HEK293 (cell line): ENCODE measurements at regions not wholly inside any gene's neighbourhood (a gene's known extent, or its start where the extent isn't known, plus 50 kb on each side); places are given as distances from the start of the nearest gene placed in this dataset.

Experiments used
- GFI1B ChIP-seq: fragments of 450-650 bp; formaldehyde crosslinking; IDR thresholded peaks from 2 replicates; pipeline ENCODE4 v1.5.1; 2016; ENCODE audit warnings: missing biosample characterization, missing genetic modification characterization
- GLI4 ChIP-seq: fragments of 450-650 bp; formaldehyde crosslinking; IDR thresholded peaks from 2 replicates; pipeline ENCODE4 v1.5.1; 2016; ENCODE audit warnings: missing biosample characterization, missing genetic modification characterization
- HOXC10 ChIP-seq: sonication (generic); formaldehyde crosslinking; IDR thresholded peaks from 2 replicates; pipeline ENCODE4 v1.8.1; 2023; ENCODE audit warnings: mild to moderate bottlenecking, missing genetic modification reagents
- SP3 ChIP-seq: fragments of 450-650 bp; formaldehyde crosslinking; IDR thresholded peaks from 2 replicates; pipeline ENCODE4 v1.5.1; 2016; ENCODE audit warnings: missing biosample characterization, missing genetic modification characterization
- TCF7L2 ChIP-seq: IDR thresholded peaks from 2 replicates; pipeline ENCODE4 v1.6.1; 2011; ENCODE audit warnings: low read depth, mild to moderate bottlenecking, inconsistent platforms, low read length, moderate library complexity, borderline replicate concordance
- ZNF133 ChIP-seq: fragments of 450-650 bp; formaldehyde crosslinking; IDR thresholded peaks from 2 replicates; pipeline ENCODE4 v1.5.1; 2016; ENCODE audit warnings: missing biosample characterization, missing genetic modification characterization
- ZNF155 ChIP-seq: fragments of 450-650 bp; formaldehyde crosslinking; IDR thresholded peaks from 2 replicates; pipeline ENCODE4 v1.5.1; 2016; ENCODE audit warnings: missing biosample characterization, missing genetic modification characterization
- ZNF16 ChIP-seq: fragments of 450-650 bp; formaldehyde crosslinking; IDR thresholded peaks from 2 replicates; pipeline ENCODE4 v1.5.1; 2016; ENCODE audit warnings: low read depth, missing biosample characterization, missing genetic modification characterization
- ZNF202 ChIP-seq: fragments of 450-650 bp; formaldehyde crosslinking; IDR thresholded peaks from 2 replicates; pipeline ENCODE4 v1.5.1; 2016; ENCODE audit warnings: missing biosample characterization, missing genetic modification characterization, borderline replicate concordance
- ZNF549 ChIP-seq: fragments of 450-650 bp; IDR thresholded peaks from 2 replicates; pipeline ENCODE4 v1.5.1; 2018; ENCODE audit warnings: missing biosample characterization, missing genetic modification characterization, mild to moderate bottlenecking, inconsistent platforms, moderate library complexity
- ZNF610 ChIP-seq: fragments of 450-650 bp; formaldehyde crosslinking; IDR thresholded peaks from 2 replicates; pipeline ENCODE4 v1.5.1; 2016; ENCODE audit warnings: missing biosample characterization, missing genetic modification characterization, borderline replicate concordance
- ZNF791 ChIP-seq: fragments of 450-650 bp; formaldehyde crosslinking; IDR thresholded peaks from 2 replicates; pipeline ENCODE4 v1.5.1; 2016; ENCODE audit warnings: missing biosample characterization, missing genetic modification characterization
- ZNF843 ChIP-seq: fragments of 450-650 bp; formaldehyde crosslinking; IDR thresholded peaks from 2 replicates; pipeline ENCODE4 v1.5.1; 2016; ENCODE audit warnings: missing biosample characterization, missing genetic modification characterization
- ZXDB ChIP-seq: fragments of 450-650 bp; formaldehyde crosslinking; IDR thresholded peaks from 2 replicates; pipeline ENCODE4 v1.5.1; 2016; ENCODE audit warnings: missing biosample characterization, missing genetic modification characterization
- TF ChIP-seq, protein P1 (sequence below): fragments of 450-650 bp; formaldehyde crosslinking; IDR thresholded peaks from 2 replicates; pipeline ENCODE4 v1.5.1; 2017; ENCODE audit warnings: missing biosample characterization, missing genetic modification characterization
- TF ChIP-seq, protein P2 (sequence below): fragments of 450-650 bp; formaldehyde crosslinking; IDR thresholded peaks from 2 replicates; pipeline ENCODE4 v1.5.1; 2016; ENCODE audit warnings: missing biosample characterization, missing genetic modification characterization
- TF ChIP-seq, protein P3 (sequence below): fragments of 450-650 bp; formaldehyde crosslinking; IDR thresholded peaks from 2 replicates; pipeline ENCODE4 v1.5.1; 2017; ENCODE audit warnings: missing biosample characterization, missing genetic modification characterization
- TF ChIP-seq, protein P4 (sequence below): fragments of 450-650 bp; formaldehyde crosslinking; conservative IDR thresholded peaks from 2 replicates; pipeline ENCODE4 v1.5.1; 2016; ENCODE audit warnings: low read depth, missing biosample characterization, missing genetic modification characterization
- TF ChIP-seq, protein P5 (sequence below): fragments of 450-650 bp; formaldehyde crosslinking; optimal IDR thresholded peaks from 2 replicates; pipeline ENCODE3; 2016; ENCODE audit warnings: missing biosample characterization, mild to moderate bottlenecking, missing genetic modification characterization
- TF ChIP-seq, protein P6 (sequence below): fragments of 450-650 bp; formaldehyde crosslinking; IDR thresholded peaks from 2 replicates; pipeline ENCODE4 v1.5.1; 2016; ENCODE audit warnings: missing biosample characterization, missing genetic modification characterization
- TF ChIP-seq, protein P7 (sequence below): fragments of 450-650 bp; formaldehyde crosslinking; IDR thresholded peaks from 2 replicates; pipeline ENCODE4 v1.5.1; 2016; ENCODE audit warnings: missing biosample characterization, missing genetic modification characterization, borderline replicate concordance

DNA sequence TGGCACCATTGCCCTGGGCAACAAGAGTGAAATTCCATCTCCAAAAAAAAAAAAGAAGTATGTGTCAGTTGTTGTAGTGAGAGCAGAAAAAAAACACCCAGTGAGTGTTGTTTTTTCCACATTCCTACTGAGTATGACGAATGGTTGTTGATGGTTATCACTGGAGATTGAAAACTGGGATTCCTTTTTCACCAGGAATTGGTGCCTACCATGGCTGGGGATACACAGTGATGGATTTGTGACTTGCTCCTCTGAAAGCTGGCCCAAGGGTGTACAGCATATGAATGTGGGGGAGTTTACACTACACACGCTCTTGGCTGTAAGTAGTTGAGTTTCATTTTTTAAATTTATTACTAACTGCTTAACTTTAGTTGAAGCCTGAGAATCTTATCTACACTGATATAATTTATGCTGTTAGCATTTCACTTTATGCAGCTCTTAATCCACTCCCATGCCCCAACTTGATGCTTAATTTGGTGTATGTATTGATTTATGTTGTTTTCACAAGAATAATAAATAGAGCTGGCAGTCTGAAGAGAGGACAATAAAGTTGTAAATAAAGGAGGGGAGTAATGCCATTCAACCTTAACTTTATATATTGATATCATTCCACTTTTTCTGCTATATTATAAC is 56.0 kb upstream of the MME start (continued):
- TF ChIP-seq ZNF549 (tag by site-specific recombination), result no peak
- TF ChIP-seq, protein P1, sequence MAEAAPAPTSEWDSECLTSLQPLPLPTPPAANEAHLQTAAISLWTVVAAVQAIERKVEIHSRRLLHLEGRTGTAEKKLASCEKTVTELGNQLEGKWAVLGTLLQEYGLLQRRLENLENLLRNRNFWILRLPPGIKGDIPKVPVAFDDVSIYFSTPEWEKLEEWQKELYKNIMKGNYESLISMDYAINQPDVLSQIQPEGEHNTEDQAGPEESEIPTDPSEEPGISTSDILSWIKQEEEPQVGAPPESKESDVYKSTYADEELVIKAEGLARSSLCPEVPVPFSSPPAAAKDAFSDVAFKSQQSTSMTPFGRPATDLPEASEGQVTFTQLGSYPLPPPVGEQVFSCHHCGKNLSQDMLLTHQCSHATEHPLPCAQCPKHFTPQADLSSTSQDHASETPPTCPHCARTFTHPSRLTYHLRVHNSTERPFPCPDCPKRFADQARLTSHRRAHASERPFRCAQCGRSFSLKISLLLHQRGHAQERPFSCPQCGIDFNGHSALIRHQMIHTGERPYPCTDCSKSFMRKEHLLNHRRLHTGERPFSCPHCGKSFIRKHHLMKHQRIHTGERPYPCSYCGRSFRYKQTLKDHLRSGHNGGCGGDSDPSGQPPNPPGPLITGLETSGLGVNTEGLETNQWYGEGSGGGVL (tag by site-specific recombination), result no peak
- TF ChIP-seq ZNF610, result no peak
- TF ChIP-seq GFI1B, result no peak
- TF ChIP-seq ZNF791 (tag by site-specific recombination), result no peak
- no peak for TF ChIP-seq TCF7L2
- TF ChIP-seq, protein P2, sequence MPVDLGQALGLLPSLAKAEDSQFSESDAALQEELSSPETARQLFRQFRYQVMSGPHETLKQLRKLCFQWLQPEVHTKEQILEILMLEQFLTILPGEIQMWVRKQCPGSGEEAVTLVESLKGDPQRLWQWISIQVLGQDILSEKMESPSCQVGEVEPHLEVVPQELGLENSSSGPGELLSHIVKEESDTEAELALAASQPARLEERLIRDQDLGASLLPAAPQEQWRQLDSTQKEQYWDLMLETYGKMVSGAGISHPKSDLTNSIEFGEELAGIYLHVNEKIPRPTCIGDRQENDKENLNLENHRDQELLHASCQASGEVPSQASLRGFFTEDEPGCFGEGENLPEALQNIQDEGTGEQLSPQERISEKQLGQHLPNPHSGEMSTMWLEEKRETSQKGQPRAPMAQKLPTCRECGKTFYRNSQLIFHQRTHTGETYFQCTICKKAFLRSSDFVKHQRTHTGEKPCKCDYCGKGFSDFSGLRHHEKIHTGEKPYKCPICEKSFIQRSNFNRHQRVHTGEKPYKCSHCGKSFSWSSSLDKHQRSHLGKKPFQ (tag by site-specific recombination), result peak; percentile 35; the same call in 1 of the 2 replicates
- TF ChIP-seq ZNF16 (tag by site-specific recombination), result no peak
- TF ChIP-seq ZNF202, result no peak
- no peak for TF ChIP-seq HOXC10 (CRISPR knock-in tag)
- 0 out of 2 replicates have a peak, but pooled peaks have one; percentile 30 for TF ChIP-seq ZXDB
- TF ChIP-seq SP3 (tag by site-specific recombination), result no peak
- no peak for TF ChIP-seq ZNF133 (tag by site-specific recombination)
- TF ChIP-seq GLI4 (tag by site-specific recombination), result no peak
- TF ChIP-seq, protein P3, sequence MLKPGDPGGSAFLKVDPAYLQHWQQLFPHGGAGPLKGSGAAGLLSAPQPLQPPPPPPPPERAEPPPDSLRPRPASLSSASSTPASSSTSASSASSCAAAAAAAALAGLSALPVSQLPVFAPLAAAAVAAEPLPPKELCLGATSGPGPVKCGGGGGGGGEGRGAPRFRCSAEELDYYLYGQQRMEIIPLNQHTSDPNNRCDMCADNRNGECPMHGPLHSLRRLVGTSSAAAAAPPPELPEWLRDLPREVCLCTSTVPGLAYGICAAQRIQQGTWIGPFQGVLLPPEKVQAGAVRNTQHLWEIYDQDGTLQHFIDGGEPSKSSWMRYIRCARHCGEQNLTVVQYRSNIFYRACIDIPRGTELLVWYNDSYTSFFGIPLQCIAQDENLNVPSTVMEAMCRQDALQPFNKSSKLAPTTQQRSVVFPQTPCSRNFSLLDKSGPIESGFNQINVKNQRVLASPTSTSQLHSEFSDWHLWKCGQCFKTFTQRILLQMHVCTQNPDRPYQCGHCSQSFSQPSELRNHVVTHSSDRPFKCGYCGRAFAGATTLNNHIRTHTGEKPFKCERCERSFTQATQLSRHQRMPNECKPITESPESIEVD (tag by site-specific recombination), result peak; percentile 36; the same call in 1 of the 2 replicates
- TF ChIP-seq, protein P4, sequence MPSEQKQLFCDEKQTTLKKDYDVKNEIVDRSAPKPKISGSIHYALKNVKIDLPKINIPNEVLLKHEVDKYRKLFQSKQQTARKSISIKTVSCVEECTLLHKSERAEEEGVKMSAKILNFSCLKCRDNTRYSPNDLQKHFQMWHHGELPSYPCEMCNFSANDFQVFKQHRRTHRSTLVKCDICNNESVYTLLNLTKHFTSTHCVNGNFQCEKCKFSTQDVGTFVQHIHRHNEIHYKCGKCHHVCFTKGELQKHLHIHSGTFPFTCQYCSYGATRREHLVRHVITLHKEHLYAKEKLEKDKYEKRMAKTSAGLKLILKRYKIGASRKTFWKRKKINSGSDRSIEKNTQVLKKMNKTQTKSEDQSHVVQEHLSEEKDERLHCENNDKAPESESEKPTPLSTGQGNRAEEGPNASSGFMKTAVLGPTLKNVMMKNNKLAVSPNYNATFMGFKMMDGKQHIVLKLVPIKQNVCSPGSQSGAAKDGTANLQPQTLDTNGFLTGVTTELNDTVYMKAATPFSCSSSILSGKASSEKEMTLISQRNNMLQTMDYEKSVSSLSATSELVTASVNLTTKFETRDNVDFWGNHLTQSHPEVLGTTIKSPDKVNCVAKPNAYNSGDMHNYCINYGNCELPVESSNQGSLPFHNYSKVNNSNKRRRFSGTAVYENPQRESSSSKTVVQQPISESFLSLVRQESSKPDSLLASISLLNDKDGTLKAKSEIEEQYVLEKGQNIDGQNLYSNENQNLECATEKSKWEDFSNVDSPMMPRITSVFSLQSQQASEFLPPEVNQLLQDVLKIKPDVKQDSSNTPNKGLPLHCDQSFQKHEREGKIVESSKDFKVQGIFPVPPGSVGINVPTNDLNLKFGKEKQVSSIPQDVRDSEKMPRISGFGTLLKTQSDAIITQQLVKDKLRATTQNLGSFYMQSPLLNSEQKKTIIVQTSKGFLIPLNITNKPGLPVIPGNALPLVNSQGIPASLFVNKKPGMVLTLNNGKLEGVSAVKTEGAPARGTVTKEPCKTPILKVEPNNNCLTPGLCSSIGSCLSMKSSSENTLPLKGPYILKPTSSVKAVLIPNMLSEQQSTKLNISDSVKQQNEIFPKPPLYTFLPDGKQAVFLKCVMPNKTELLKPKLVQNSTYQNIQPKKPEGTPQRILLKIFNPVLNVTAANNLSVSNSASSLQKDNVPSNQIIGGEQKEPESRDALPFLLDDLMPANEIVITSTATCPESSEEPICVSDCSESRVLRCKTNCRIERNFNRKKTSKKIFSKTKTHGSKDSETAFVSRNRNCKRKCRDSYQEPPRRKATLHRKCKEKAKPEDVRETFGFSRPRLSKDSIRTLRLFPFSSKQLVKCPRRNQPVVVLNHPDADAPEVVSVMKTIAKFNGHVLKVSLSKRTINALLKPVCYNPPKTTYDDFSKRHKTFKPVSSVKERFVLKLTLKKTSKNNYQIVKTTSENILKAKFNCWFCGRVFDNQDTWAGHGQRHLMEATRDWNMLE (tag by site-specific recombination), result no peak
- TF ChIP-seq, protein P5, sequence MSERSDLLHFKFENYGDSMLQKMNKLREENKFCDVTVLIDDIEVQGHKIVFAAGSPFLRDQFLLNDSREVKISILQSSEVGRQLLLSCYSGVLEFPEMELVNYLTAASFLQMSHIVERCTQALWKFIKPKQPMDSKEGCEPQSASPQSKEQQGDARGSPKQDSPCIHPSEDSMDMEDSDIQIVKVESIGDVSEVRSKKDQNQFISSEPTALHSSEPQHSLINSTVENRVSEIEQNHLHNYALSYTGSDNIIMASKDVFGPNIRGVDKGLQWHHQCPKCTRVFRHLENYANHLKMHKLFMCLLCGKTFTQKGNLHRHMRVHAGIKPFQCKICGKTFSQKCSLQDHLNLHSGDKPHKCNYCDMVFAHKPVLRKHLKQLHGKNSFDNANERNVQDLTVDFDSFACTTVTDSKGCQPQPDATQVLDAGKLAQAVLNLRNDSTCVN (tag by site-specific recombination), result no peak
- TF ChIP-seq, protein P6, sequence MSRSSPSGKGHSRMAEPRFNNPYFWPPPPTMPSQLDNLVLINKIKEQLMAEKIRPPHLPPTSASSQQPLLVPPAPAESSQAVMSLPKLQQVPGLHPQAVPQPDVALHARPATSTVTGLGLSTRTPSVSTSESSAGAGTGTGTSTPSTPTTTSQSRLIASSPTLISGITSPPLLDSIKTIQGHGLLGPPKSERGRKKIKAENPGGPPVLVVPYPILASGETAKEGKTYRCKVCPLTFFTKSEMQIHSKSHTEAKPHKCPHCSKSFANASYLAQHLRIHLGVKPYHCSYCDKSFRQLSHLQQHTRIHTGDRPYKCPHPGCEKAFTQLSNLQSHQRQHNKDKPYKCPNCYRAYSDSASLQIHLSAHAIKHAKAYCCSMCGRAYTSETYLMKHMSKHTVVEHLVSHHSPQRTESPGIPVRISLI (tag by site-specific recombination), result peak; percentile 25; the same call in 1 of the 2 replicates
- peak; percentile 50; the same call in 1 of the 2 replicates for TF ChIP-seq ZNF843 (tag by site-specific recombination)
- no peak for TF ChIP-seq ZNF155
- TF ChIP-seq, protein P7, sequence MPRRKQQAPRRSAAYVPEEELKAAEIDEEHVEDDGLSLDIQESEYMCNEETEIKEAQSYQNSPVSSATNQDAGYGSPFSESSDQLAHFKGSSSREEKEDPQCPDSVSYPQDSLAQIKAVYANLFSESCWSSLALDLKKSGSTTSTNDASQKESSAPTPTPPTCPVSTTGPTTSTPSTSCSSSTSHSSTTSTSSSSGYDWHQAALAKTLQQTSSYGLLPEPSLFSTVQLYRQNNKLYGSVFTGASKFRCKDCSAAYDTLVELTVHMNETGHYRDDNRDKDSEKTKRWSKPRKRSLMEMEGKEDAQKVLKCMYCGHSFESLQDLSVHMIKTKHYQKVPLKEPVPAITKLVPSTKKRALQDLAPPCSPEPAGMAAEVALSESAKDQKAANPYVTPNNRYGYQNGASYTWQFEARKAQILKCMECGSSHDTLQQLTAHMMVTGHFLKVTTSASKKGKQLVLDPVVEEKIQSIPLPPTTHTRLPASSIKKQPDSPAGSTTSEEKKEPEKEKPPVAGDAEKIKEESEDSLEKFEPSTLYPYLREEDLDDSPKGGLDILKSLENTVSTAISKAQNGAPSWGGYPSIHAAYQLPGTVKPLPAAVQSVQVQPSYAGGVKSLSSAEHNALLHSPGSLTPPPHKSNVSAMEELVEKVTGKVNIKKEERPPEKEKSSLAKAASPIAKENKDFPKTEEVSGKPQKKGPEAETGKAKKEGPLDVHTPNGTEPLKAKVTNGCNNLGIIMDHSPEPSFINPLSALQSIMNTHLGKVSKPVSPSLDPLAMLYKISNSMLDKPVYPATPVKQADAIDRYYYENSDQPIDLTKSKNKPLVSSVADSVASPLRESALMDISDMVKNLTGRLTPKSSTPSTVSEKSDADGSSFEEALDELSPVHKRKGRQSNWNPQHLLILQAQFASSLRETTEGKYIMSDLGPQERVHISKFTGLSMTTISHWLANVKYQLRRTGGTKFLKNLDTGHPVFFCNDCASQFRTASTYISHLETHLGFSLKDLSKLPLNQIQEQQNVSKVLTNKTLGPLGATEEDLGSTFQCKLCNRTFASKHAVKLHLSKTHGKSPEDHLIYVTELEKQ, result no peak
